SK-N-SH treated with all-trans-retinoic acid at 6 μM for 48 hours (cell line): ENCODE measurements at regions not wholly inside any gene's neighbourhood (a gene's known extent, or its start where the extent isn't known, plus 50 kb on each side); places are given as distances from the start of the nearest gene placed in this dataset.

Experiments
- ATAC-seq: fragments of 200-7000 bp; cut with Tn5 transposase; 3 replicates; pipeline ENCODE4 v1.9.1; 2020; ENCODE audit warnings: mild to moderate bottlenecking, moderate library complexity
- ARNTL ChIP-seq: fragments of 450-650 bp; formaldehyde crosslinking; IDR thresholded peaks from 2 replicates; pipeline ENCODE4 v1.5.0; 2020; ENCODE audit warnings: low read depth, mild to moderate bottlenecking, moderate library complexity, borderline replicate concordance
- BACH2 ChIP-seq: fragments of 250-450 bp; sonication (Bioruptor Pico); IDR thresholded peaks from 2 replicates; pipeline ENCODE4 v1.9.0; 2021; ENCODE audit warnings: mild to moderate bottlenecking, borderline replicate concordance
- CREB5 ChIP-seq: fragments of 250-450 bp; sonication (Bioruptor Pico); IDR thresholded peaks from 2 replicates; pipeline ENCODE4 v1.5.1; 2020; ENCODE audit warnings: low read depth, mild to moderate bottlenecking, moderate library complexity
- CSDC2 ChIP-seq: fragments of 250-450 bp; sonication (Bioruptor Pico); IDR thresholded peaks from 2 replicates; pipeline ENCODE4 v1.5.0; 2020; ENCODE audit warnings: mild to moderate bottlenecking, moderate library complexity
- CSRNP3 ChIP-seq: fragments of 250-450 bp; sonication (Bioruptor Pico); IDR thresholded peaks from 2 replicates; pipeline ENCODE4 v1.5.1; 2021; ENCODE audit warnings: mild to moderate bottlenecking, moderate library complexity
- ESRRG ChIP-seq: fragments of 250-450 bp; sonication (Bioruptor Pico); IDR thresholded peaks from 2 replicates; pipeline ENCODE4 v1.6.1; 2021; ENCODE audit warnings: mild to moderate bottlenecking
- GLIS3 ChIP-seq: fragments of 250-450 bp; sonication (Bioruptor Pico); IDR thresholded peaks from 2 replicates; pipeline ENCODE4 v1.5.0; 2020; ENCODE audit warnings: mild to moderate bottlenecking, moderate library complexity
- OSR1 ChIP-seq: fragments of 250-450 bp; sonication (Bioruptor Pico); IDR thresholded peaks from 2 replicates; pipeline ENCODE4 v1.8.0; 2022; ENCODE audit warnings: moderate library complexity, mild to moderate bottlenecking, inconsistent platforms
- PATZ1 ChIP-seq: fragments of 250-450 bp; sonication (Bioruptor Pico); IDR thresholded peaks from 2 replicates; pipeline ENCODE4 v1.8.0; 2020; ENCODE audit warnings: mild to moderate bottlenecking, moderate library complexity, borderline replicate concordance
- POU6F1 ChIP-seq: fragments of 250-450 bp; sonication (Bioruptor Pico); IDR thresholded peaks from 2 replicates; pipeline ENCODE4 v1.8.0; 2021; ENCODE audit warnings: low read depth, mild to moderate bottlenecking, moderate library complexity, borderline replicate concordance
- SNAI2 ChIP-seq: fragments of 250-450 bp; sonication (Bioruptor Pico); IDR thresholded peaks from 2 replicates; pipeline ENCODE4 v1.5.0; 2020; ENCODE audit warnings: mild to moderate bottlenecking, moderate library complexity
- TCF4 ChIP-seq: fragments of 250-450 bp; sonication (Bioruptor Pico); IDR thresholded peaks from 2 replicates; pipeline ENCODE4 v1.8.0; 2021; ENCODE audit warnings: mild to moderate bottlenecking, moderate library complexity, borderline replicate concordance
- TOX ChIP-seq: fragments of 250-450 bp; sonication (Bioruptor Pico); IDR thresholded peaks from 2 replicates; pipeline ENCODE4 v1.8.0; 2021; ENCODE audit warnings: mild to moderate bottlenecking, moderate library complexity, borderline replicate concordance
- TSHZ2 ChIP-seq: fragments of 250-450 bp; sonication (Bioruptor Pico); IDR thresholded peaks from 2 replicates; pipeline ENCODE4 v1.5.0; 2020; ENCODE audit warnings: mild to moderate bottlenecking, moderate library complexity
- ZC3H10 ChIP-seq: fragments of 250-450 bp; sonication (Bioruptor Pico); IDR thresholded peaks from 2 replicates; pipeline ENCODE4 v1.5.1; 2021; ENCODE audit warnings: mild to moderate bottlenecking, moderate library complexity
- ZFP3 ChIP-seq: fragments of 250-450 bp; sonication (Bioruptor Pico); IDR thresholded peaks from 2 replicates; pipeline ENCODE4 v1.5.0; 2020; ENCODE audit warnings: mild to moderate bottlenecking, moderate library complexity
- ZNF565 ChIP-seq: fragments of 450-650 bp; formaldehyde crosslinking; conservative IDR thresholded peaks from 2 replicates; pipeline ENCODE4 v1.5.0; 2020; ENCODE audit warnings: low read depth, mild to moderate bottlenecking, moderate library complexity
- ZNF8 ChIP-seq: fragments of 450-650 bp; formaldehyde crosslinking; IDR thresholded peaks from 2 replicates; pipeline ENCODE4 v1.5.0; 2020; ENCODE audit warnings: mild to moderate bottlenecking, moderate library complexity

- TF ChIP-seq TSHZ2 (CRISPR knock-in tag) (no peak), ZNF565 (CRISPR knock-in tag) (no peak), OSR1 (no peak), TCF4 (no peak), ZC3H10 (CRISPR knock-in tag) (no peak), ARNTL (CRISPR knock-in tag) (no peak), BACH2 (CRISPR knock-in tag) (no peak), PATZ1 (CRISPR knock-in tag) (no peak), ZNF8 (CRISPR knock-in tag) (no peak)
These were observed 96.1 kb upstream of the GOLIM4 start (continued) for GRCh38 chr3:168191856-168192255.

- TF ChIP-seq ZC3H10 (CRISPR knock-in tag) (no peak), SNAI2 (no peak), BACH2 (CRISPR knock-in tag) (no peak), CSDC2 (CRISPR knock-in tag) (no peak), GLIS3 (CRISPR knock-in tag) (no peak), TOX (CRISPR knock-in tag) (no peak), ARNTL (CRISPR knock-in tag) (no peak), ZNF8 (CRISPR knock-in tag) (no peak), OSR1 (no peak), ZNF565 (CRISPR knock-in tag) (no peak), POU6F1 (no peak), CSRNP3 (CRISPR knock-in tag) (no peak), ZFP3 (CRISPR knock-in tag) (no peak)
- ATAC-seq = no peak
These were observed 91.5 kb upstream of the GOLIM4 start for GRCh38 chr3:168187233-168187632.

GRCh38 chr3:168186293-168186983, 90.7 kb upstream of the GOLIM4 start:
- ATAC-seq = no peak
- TF ChIP-seq CSRNP3 (CRISPR knock-in tag) (no peak), POU6F1 (no peak), ARNTL (CRISPR knock-in tag) (no peak), ESRRG (CRISPR knock-in tag) (no peak), ZFP3 (CRISPR knock-in tag) (no peak), SNAI2 (no peak), CREB5 (CRISPR knock-in tag) (no peak), CSDC2 (CRISPR knock-in tag) (no peak)
